Kidney epithelial cell (primary cell): ENCODE measurements at regions not wholly inside any gene's neighbourhood (a gene's known extent, or its start where the extent isn't known, plus 50 kb on each side); places are given as distances from the start of the nearest gene placed in this dataset.

Source experiments
- DNase-seq: peaks from one replicate; pipeline ENCODE4 v3.0.0-alpha.2; 2010; ENCODE audit warnings: low read depth
- H3K27me3 ChIP-seq: 2 replicates; pipeline ENCODE4 v1.6.0; 2011; ENCODE audit warnings: low read length; ENCODE audit not compliant: control insufficient read depth, insufficient read depth
- H3K36me3 ChIP-seq: 2 replicates; pipeline ENCODE4 v1.5.1; 2011; ENCODE audit warnings: low read length; ENCODE audit not compliant: control insufficient read depth, insufficient read depth
- H3K4me3 ChIP-seq: 2 replicates; pipeline ENCODE4 v1.5.1; 2011; ENCODE audit warnings: low read depth, mild to moderate bottlenecking, control low read depth, low read length
- CTCF ChIP-seq: IDR thresholded peaks from 2 replicates; pipeline ENCODE4 v1.5.1; 2011; ENCODE audit warnings: mild to moderate bottlenecking, moderate library complexity, low read length, control low read depth, inconsistent platforms; ENCODE audit not compliant: insufficient read depth, poor library complexity, severe bottlenecking

GRCh38 chr1:72837781-72838180 lies 555.4 kb upstream of the NEGR1 start:
- Histone ChIP-seq H3K27me3 (no peaks in the 10 kb centered on the region), H3K4me3 (no peak overlapping the region), H3K36me3 (no peaks in the 10 kb centered on the region)
- no peak for DNase-seq
- TF ChIP-seq CTCF = no peak

GRCh38 chr1:72830606-72831390 lies 548.5 kb upstream of the NEGR1 start:
- Histone ChIP-seq H3K36me3 (no peaks in the 10 kb centered on the region), H3K4me3 (no peak overlapping the region), H3K27me3 (no peaks in the 10 kb centered on the region)
- DNase-seq = no peak
- no peak for TF ChIP-seq CTCF

DNA sequence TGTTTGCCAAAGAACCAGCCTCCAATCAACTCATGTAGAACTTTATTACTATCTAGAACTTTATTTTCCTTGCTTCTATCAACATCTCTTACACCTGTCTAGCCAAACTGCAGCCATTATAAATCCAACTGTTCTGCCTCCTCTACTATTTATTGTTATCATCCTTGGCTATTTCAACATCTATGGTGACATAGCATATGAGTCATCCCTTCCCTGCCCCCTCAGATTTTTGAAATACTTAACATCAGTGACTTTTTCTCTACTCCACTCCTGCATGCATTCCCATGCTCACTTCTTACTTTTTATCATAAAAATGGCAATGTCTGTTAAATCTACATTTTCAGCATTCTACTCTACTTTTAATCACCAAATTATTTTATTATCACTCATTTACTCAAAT lies 544.9 kb upstream of the NEGR1 start:
- DNase-seq = no peak
- Histone ChIP-seq H3K27me3 (no peaks in the 10 kb centered on the region), H3K4me3 (no peak overlapping the region), H3K36me3 (no peaks in the 10 kb centered on the region)
- no peak for TF ChIP-seq CTCF

- H3K4me3 ChIP-seq = no peak overlapping the region
- H3K27me3 ChIP-seq = no peaks in the 10 kb centered on the region
- no peak for TF ChIP-seq CTCF
- no peak for DNase-seq
- H3K36me3 ChIP-seq = no peaks in the 10 kb centered on the region
Observed at GRCh38 chr1:72804541-72804940, 522.2 kb upstream of the NEGR1 start.

- H3K27me3 ChIP-seq = no peaks in the 10 kb centered on the region
- DNase-seq = no peak
- H3K4me3 ChIP-seq = no peak overlapping the region
- no peaks in the 10 kb centered on the region for H3K36me3 ChIP-seq
- TF ChIP-seq CTCF = no peak
Observed at GRCh38 chr1:72781038-72781437, 498.7 kb upstream of the NEGR1 start.

DNA sequence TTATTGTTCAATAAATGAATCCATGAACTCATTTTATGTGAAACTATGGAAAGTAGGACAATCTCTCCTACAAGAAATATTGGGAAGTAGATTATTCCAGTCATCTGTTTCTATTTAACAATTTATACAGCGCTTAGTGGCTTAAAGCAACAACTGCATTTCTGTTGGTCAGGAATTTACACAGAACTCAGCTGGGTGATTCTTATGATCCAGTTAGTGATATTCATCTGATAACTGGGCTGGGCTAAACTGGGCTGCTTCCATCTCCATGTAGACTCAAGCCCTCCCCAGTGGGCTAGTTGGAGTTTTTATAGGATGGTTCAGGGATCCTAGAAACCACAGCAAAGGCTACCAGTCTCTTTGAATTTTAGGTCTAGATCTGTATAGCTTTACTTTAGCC lies 497.9 kb upstream of the NEGR1 start:
- Histone ChIP-seq H3K36me3 (no peaks in the 10 kb centered on the region), H3K4me3 (no peak overlapping the region), H3K27me3 (no peaks in the 10 kb centered on the region)
- DNase-seq = no peak
- no peak for TF ChIP-seq CTCF
